ENCODE measurements at regions not wholly inside any gene's neighbourhood (a gene's known extent, or its start where the extent isn't known, plus 50 kb on each side); places are given as distances from the start of the nearest gene placed in this dataset.
A peak's percentile ranks its signal among the peaks of the same experiment; 100 is the strongest.

DNA sequence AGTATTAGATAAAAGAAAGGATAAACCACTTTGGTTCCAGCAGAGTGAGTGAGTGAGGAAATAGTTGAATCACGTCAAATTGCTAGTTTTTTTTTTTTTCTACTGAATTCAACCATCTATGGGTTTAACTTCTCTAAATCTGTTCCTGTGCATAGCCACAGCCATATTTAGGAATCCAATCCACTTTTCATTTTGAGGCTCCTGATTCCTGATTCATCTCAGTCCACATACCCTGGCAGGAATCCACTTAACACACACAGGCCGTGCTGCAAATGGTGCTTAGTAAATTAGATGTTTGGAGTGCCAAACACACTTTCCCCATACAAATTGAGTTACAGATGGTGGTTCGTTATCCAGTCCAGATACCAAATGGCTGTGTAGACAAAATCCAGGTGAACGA, 220.3 kb downstream of the ALDH8A1 start:
- FAIRE-seq: no peak
- DNase-seq (ENCODE audit: low read depth in 1 of 2, low spot score in 1 of 2): no peak
- Histone ChIP-seq H3K4me1 (peaks cover 9% of the 10 kb centered on the region), H3K27ac (peak overlapping the region in 1 of 2 experiments; percentile 9; a peak in 2 of 6 replicates), H3K9me3 (no peaks in the 10 kb centered on the region), H3K4me3 (no peak overlapping the region), H3K4me2 (no peak overlapping the region)
- ChIA-PET CTCF (interaction anchor here (0.6 kb wide), 1 partner anchor 572 kb away, joined by 3 read pairs; no protein-coding TSS in a partner anchor), POLR2A (no interaction called here)
- WGBS (ENCODE audit: missing lambda C conversion rate): 83% methylated on average over 4 of the region's 4 CpGs
- TF ChIP-seq RAD21 (conservative IDR thresholded peaks at IDR 0.05 in 1 of 2, IDR thresholded peaks at IDR 0.05 in 1 of 2) (no peak), NR3C1 (IDR thresholded peaks at IDR 0.05) (no peak), SMC3 (IDR thresholded peaks at IDR 0.05) (no peak), FOXS1 (CRISPR knock-in tag; IDR thresholded peaks at IDR 0.05) (no peak), CHD4 (IDR thresholded peaks at IDR 0.05; ENCODE audit: borderline replicate concordance) (no peak)
- TF ChIP-seq, protein P1, sequence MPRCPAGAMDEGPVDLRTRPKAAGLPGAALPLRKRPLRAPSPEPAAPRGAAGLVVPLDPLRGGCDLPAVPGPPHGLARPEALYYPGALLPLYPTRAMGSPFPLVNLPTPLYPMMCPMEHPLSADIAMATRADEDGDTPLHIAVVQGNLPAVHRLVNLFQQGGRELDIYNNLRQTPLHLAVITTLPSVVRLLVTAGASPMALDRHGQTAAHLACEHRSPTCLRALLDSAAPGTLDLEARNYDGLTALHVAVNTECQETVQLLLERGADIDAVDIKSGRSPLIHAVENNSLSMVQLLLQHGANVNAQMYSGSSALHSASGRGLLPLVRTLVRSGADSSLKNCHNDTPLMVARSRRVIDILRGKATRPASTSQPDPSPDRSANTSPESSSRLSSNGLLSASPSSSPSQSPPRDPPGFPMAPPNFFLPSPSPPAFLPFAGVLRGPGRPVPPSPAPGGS (IDR thresholded peaks at IDR 0.05): no peak
- no peak for ATAC-seq

DNA sequence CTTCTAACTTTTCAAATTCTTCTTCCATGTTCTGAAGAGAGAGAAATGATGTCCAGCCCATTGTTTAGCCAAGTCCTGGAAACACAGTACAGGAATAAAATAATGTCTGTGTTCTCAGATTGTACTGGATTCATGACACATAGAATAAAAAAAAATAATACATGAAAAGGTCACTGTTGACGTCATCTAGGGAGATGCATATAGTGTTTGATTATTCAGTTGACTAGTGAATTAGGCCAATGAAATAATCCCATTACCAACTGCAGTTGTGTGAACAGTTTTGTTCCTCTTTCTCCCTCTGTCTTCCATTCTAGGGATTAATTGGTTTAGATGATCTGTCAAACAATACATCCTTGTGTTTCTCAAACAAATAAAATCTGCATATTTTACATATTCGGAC, 222.8 kb downstream of the ALDH8A1 start:
- Histone ChIP-seq H3K4me1 (peaks cover 33% of the 10 kb centered on the region), H3K4me3 (no peak overlapping the region), H3K4me2 (no peak overlapping the region), H3K27ac (no peak overlapping the region; a peak in 1 of 6 replicates), H3K9me3 (no peaks in the 10 kb centered on the region)
- peak in 1 of 2 experiments; percentile 13 for DNase-seq (ENCODE audit: low read depth in 1 of 2, low spot score in 1 of 2)
- POLR2A ChIA-PET: no interaction called here
- CTCF ChIA-PET: interaction anchor here (1.1 to 1.2 kb wide), 2 partner anchors 36 to 549 kb away, joined by 3 read pairs; no protein-coding TSS in a partner anchor
- FAIRE-seq: no peak
- no peak for ATAC-seq
- 76% methylated on average over 2 of the region's 2 CpGs for WGBS (ENCODE audit: missing lambda C conversion rate)
- TF ChIP-seq FOXS1 (CRISPR knock-in tag; IDR thresholded peaks at IDR 0.05) (no peak), RAD21 (conservative IDR thresholded peaks at IDR 0.05 in 1 of 2, IDR thresholded peaks at IDR 0.05 in 1 of 2) (no peak), ZC3H11A (IDR thresholded peaks at IDR 0.05) (no peak), NPAS2 (CRISPR knock-in tag; IDR thresholded peaks at IDR 0.05; ENCODE audit: borderline replicate concordance) (no peak), GATA3 (IDR thresholded peaks at IDR 0.05; ENCODE audit: borderline replicate concordance) (no peak), TFCP2L1 (CRISPR knock-in tag; IDR thresholded peaks at IDR 0.05) (no peak), PHF8 (IDR thresholded peaks at IDR 0.05; ENCODE audit: borderline replicate concordance, low read depth) (no peak)
- TF ChIP-seq, protein P2, sequence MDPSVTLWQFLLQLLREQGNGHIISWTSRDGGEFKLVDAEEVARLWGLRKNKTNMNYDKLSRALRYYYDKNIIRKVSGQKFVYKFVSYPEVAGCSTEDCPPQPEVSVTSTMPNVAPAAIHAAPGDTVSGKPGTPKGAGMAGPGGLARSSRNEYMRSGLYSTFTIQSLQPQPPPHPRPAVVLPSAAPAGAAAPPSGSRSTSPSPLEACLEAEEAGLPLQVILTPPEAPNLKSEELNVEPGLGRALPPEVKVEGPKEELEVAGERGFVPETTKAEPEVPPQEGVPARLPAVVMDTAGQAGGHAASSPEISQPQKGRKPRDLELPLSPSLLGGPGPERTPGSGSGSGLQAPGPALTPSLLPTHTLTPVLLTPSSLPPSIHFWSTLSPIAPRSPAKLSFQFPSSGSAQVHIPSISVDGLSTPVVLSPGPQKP (IDR thresholded peaks at IDR 0.05; ENCODE audit: low read depth, low read length): no peak
- TF ChIP-seq, protein P3, sequence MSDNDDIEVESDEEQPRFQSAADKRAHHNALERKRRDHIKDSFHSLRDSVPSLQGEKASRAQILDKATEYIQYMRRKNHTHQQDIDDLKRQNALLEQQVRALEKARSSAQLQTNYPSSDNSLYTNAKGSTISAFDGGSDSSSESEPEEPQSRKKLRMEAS (IDR thresholded peaks at IDR 0.05): no peak

DNA sequence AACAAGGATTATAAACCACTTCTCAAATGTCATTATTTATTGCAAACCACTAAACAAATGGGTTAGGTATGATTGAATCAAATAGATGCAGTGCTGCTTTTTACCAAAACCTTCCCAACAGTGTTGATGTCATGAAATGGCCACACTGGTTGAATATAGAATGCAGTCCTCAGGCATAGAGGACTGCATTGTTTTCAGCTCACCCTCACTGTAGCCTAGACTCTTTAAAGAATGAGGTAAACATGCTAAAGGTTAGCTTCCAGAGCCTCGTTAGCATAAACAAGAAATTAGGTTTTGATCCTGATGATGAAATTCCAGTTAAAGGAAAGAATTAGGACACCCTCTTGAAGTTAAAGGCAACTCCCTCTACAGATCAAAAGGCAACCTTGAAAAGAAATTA, 224.3 kb downstream of the ALDH8A1 start:
- Histone ChIP-seq H3K4me1 (peaks cover 33% of the 10 kb centered on the region), H3K9me3 (no peaks in the 10 kb centered on the region), H3K27ac (peak overlapping the region in 1 of 2 experiments; percentile 37; a peak in 3 of 6 replicates), H3K4me3 (no peak overlapping the region), H3K4me2 (no peak overlapping the region)
- ATAC-seq: no peak
- FAIRE-seq: no peak
- ChIA-PET POLR2A (no interaction called here), CTCF (interaction anchor here (0.9 to 1.2 kb wide), 2 partner anchors 14 to 547 kb away, joined by 3 read pairs; no protein-coding TSS in a partner anchor)
- 81% methylated on average over 1 of the region's 1 CpG for WGBS (ENCODE audit: missing lambda C conversion rate)
- no peak for DNase-seq (ENCODE audit: low read depth in 1 of 2, low spot score in 1 of 2)
- TF ChIP-seq KDM1A (IDR thresholded peaks at IDR 0.05; ENCODE audit: low read depth): no peak
- TF ChIP-seq, protein P4, sequence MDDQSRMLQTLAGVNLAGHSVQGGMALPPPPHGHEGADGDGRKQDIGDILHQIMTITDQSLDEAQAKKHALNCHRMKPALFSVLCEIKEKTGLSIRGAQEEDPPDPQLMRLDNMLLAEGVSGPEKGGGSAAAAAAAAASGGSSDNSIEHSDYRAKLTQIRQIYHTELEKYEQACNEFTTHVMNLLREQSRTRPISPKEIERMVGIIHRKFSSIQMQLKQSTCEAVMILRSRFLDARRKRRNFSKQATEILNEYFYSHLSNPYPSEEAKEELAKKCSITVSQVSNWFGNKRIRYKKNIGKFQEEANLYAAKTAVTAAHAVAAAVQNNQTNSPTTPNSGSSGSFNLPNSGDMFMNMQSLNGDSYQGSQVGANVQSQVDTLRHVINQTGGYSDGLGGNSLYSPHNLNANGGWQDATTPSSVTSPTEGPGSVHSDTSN (IDR thresholded peaks at IDR 0.05): no peak
- no peak for TF ChIP-seq RCOR1 (IDR thresholded peaks at IDR 0.05; ENCODE audit: low read depth, low read length)
- TF ChIP-seq NPAS2 (CRISPR knock-in tag; IDR thresholded peaks at IDR 0.05; ENCODE audit: borderline replicate concordance): no peak
- no peak for TF ChIP-seq FOSL2 (IDR thresholded peaks at IDR 0.05)
- TF ChIP-seq FOSL2 (CRISPR knock-in tag; IDR thresholded peaks at IDR 0.05): no peak
- no peak for TF ChIP-seq ZSCAN20 (CRISPR knock-in tag; IDR thresholded peaks at IDR 0.05)
- no peak for TF ChIP-seq ESRRA (IDR thresholded peaks at IDR 0.05; ENCODE audit: borderline replicate concordance, low read length)
- TF ChIP-seq CHD4 (IDR thresholded peaks at IDR 0.05; ENCODE audit: borderline replicate concordance): no peak
- TF ChIP-seq RNF2 (IDR thresholded peaks at IDR 0.05; ENCODE audit: borderline replicate concordance, low read depth): no peak
- TF ChIP-seq, protein P5, sequence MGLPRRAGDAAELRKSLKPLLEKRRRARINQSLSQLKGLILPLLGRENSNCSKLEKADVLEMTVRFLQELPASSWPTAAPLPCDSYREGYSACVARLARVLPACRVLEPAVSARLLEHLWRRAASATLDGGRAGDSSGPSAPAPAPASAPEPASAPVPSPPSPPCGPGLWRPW (IDR thresholded peaks at IDR 0.05): no peak
- TF ChIP-seq FOSB (CRISPR knock-in tag; IDR thresholded peaks at IDR 0.05): no peak
- no peak for TF ChIP-seq HOXA7 (CRISPR knock-in tag; IDR thresholded peaks at IDR 0.05)
- TF ChIP-seq, protein P6, sequence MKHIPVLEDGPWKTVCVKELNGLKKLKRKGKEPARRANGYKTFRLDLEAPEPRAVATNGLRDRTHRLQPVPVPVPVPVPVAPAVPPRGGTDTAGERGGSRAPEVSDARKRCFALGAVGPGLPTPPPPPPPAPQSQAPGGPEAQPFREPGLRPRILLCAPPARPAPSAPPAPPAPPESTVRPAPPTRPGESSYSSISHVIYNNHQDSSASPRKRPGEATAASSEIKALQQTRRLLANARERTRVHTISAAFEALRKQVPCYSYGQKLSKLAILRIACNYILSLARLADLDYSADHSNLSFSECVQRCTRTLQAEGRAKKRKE (CRISPR knock-in tag; IDR thresholded peaks at IDR 0.05; ENCODE audit: low read depth): no peak
- TF ChIP-seq HOXB5 (CRISPR knock-in tag; IDR thresholded peaks at IDR 0.05): no peak
- TF ChIP-seq SMC3 (IDR thresholded peaks at IDR 0.05): no peak
- no peak for TF ChIP-seq SREBF2 (IDR thresholded peaks at IDR 0.05)
- TF ChIP-seq, protein P7, sequence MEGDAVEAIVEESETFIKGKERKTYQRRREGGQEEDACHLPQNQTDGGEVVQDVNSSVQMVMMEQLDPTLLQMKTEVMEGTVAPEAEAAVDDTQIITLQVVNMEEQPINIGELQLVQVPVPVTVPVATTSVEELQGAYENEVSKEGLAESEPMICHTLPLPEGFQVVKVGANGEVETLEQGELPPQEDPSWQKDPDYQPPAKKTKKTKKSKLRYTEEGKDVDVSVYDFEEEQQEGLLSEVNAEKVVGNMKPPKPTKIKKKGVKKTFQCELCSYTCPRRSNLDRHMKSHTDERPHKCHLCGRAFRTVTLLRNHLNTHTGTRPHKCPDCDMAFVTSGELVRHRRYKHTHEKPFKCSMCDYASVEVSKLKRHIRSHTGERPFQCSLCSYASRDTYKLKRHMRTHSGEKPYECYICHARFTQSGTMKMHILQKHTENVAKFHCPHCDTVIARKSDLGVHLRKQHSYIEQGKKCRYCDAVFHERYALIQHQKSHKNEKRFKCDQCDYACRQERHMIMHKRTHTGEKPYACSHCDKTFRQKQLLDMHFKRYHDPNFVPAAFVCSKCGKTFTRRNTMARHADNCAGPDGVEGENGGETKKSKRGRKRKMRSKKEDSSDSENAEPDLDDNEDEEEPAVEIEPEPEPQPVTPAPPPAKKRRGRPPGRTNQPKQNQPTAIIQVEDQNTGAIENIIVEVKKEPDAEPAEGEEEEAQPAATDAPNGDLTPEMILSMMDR (IDR thresholded peaks at IDR 0.05): no peak
- no peak for TF ChIP-seq MAZ (IDR thresholded peaks at IDR 0.05; ENCODE audit: borderline replicate concordance, low read depth, low read length)
